SK-N-SH treated with all-trans-retinoic acid at 6 μM for 48 hours (cell line): ENCODE measurements at regions not wholly inside any gene's neighbourhood (a gene's known extent, or its start where the extent isn't known, plus 50 kb on each side); places are given as distances from the start of the nearest gene placed in this dataset.
"Not testable (repeated sequence)": the region's sequence is repeated elsewhere in the genome, so short reads cannot be mapped to it uniquely, and the experiment has no call there.

Experiments
- ATAC-seq: fragments of 200-7000 bp; cut with Tn5 transposase; 3 replicates; pipeline ENCODE4 v1.9.1; 2020; ENCODE audit warnings: mild to moderate bottlenecking, moderate library complexity
- ARNTL ChIP-seq: fragments of 450-650 bp; formaldehyde crosslinking; IDR thresholded peaks from 2 replicates; pipeline ENCODE4 v1.5.0; 2020; ENCODE audit warnings: low read depth, mild to moderate bottlenecking, moderate library complexity, borderline replicate concordance
- BACH2 ChIP-seq: fragments of 250-450 bp; sonication (Bioruptor Pico); IDR thresholded peaks from 2 replicates; pipeline ENCODE4 v1.9.0; 2021; ENCODE audit warnings: mild to moderate bottlenecking, borderline replicate concordance
- CREB5 ChIP-seq: fragments of 250-450 bp; sonication (Bioruptor Pico); IDR thresholded peaks from 2 replicates; pipeline ENCODE4 v1.5.1; 2020; ENCODE audit warnings: low read depth, mild to moderate bottlenecking, moderate library complexity
- CSRNP3 ChIP-seq: fragments of 250-450 bp; sonication (Bioruptor Pico); IDR thresholded peaks from 2 replicates; pipeline ENCODE4 v1.5.1; 2021; ENCODE audit warnings: mild to moderate bottlenecking, moderate library complexity
- ESRRG ChIP-seq: fragments of 250-450 bp; sonication (Bioruptor Pico); IDR thresholded peaks from 2 replicates; pipeline ENCODE4 v1.6.1; 2021; ENCODE audit warnings: mild to moderate bottlenecking
- GLIS3 ChIP-seq: fragments of 250-450 bp; sonication (Bioruptor Pico); IDR thresholded peaks from 2 replicates; pipeline ENCODE4 v1.5.0; 2020; ENCODE audit warnings: mild to moderate bottlenecking, moderate library complexity
- ISL1 ChIP-seq: fragments of 250-450 bp; sonication (Bioruptor Pico); IDR thresholded peaks from 2 replicates; pipeline ENCODE4 v2.1.2; 2022; ENCODE audit warnings: mild to moderate bottlenecking, moderate library complexity
- OSR1 ChIP-seq: fragments of 250-450 bp; sonication (Bioruptor Pico); IDR thresholded peaks from 2 replicates; pipeline ENCODE4 v1.8.0; 2022; ENCODE audit warnings: moderate library complexity, mild to moderate bottlenecking, inconsistent platforms
- POU6F1 ChIP-seq: fragments of 250-450 bp; sonication (Bioruptor Pico); IDR thresholded peaks from 2 replicates; pipeline ENCODE4 v1.8.0; 2021; ENCODE audit warnings: low read depth, mild to moderate bottlenecking, moderate library complexity, borderline replicate concordance
- RARB ChIP-seq: fragments of 250-450 bp; sonication (Bioruptor Pico); IDR thresholded peaks from 2 replicates; pipeline ENCODE4 v1.8.0; 2021; ENCODE audit warnings: mild to moderate bottlenecking, moderate library complexity
- SNAI2 ChIP-seq: fragments of 250-450 bp; sonication (Bioruptor Pico); IDR thresholded peaks from 2 replicates; pipeline ENCODE4 v1.5.0; 2020; ENCODE audit warnings: mild to moderate bottlenecking, moderate library complexity
- TCF4 ChIP-seq: fragments of 250-450 bp; sonication (Bioruptor Pico); IDR thresholded peaks from 2 replicates; pipeline ENCODE4 v1.8.0; 2021; ENCODE audit warnings: mild to moderate bottlenecking, moderate library complexity, borderline replicate concordance
- TOX ChIP-seq: fragments of 250-450 bp; sonication (Bioruptor Pico); IDR thresholded peaks from 2 replicates; pipeline ENCODE4 v1.8.0; 2021; ENCODE audit warnings: mild to moderate bottlenecking, moderate library complexity, borderline replicate concordance
- TSHZ2 ChIP-seq: fragments of 250-450 bp; sonication (Bioruptor Pico); IDR thresholded peaks from 2 replicates; pipeline ENCODE4 v1.5.0; 2020; ENCODE audit warnings: mild to moderate bottlenecking, moderate library complexity
- ZC3H10 ChIP-seq: fragments of 250-450 bp; sonication (Bioruptor Pico); IDR thresholded peaks from 2 replicates; pipeline ENCODE4 v1.5.1; 2021; ENCODE audit warnings: mild to moderate bottlenecking, moderate library complexity
- ZFP3 ChIP-seq: fragments of 250-450 bp; sonication (Bioruptor Pico); IDR thresholded peaks from 2 replicates; pipeline ENCODE4 v1.5.0; 2020; ENCODE audit warnings: mild to moderate bottlenecking, moderate library complexity
- ZFP30 ChIP-seq: fragments of 450-650 bp; formaldehyde crosslinking; IDR thresholded peaks from 2 replicates; pipeline ENCODE4 v1.5.0; 2022; ENCODE audit warnings: mild to moderate bottlenecking, moderate library complexity
- ZNF565 ChIP-seq: fragments of 450-650 bp; formaldehyde crosslinking; conservative IDR thresholded peaks from 2 replicates; pipeline ENCODE4 v1.5.0; 2020; ENCODE audit warnings: low read depth, mild to moderate bottlenecking, moderate library complexity
- ZNF70 ChIP-seq: fragments of 450-650 bp; formaldehyde crosslinking; IDR thresholded peaks from 2 replicates; pipeline ENCODE4 v1.5.0; 2020; ENCODE audit warnings: mild to moderate bottlenecking, moderate library complexity
- ZNF8 ChIP-seq: fragments of 450-650 bp; formaldehyde crosslinking; IDR thresholded peaks from 2 replicates; pipeline ENCODE4 v1.5.0; 2020; ENCODE audit warnings: mild to moderate bottlenecking, moderate library complexity

GRCh38 chr3:27813255-27813654 lies 91.1 kb upstream of the EOMES start:
- ATAC-seq, result no peak
- TF ChIP-seq ZC3H10 (CRISPR knock-in tag) (no peak), POU6F1 (CRISPR knock-in tag) (no peak), ZFP30 (CRISPR knock-in tag) (no peak)

- not testable (repeated sequence) for ATAC-seq
These were observed 99.5 kb upstream of the EOMES start for GRCh38 chr3:27821609-27822008.

GRCh38 chr3:27824312-27825200 lies 102.4 kb upstream of the EOMES start:
- ATAC-seq, result no peak
- no peak for TF ChIP-seq TOX
- TF ChIP-seq ZFP3 (CRISPR knock-in tag), result no peak
- no peak for TF ChIP-seq ZNF8 (CRISPR knock-in tag)
- no peak for TF ChIP-seq ARNTL (CRISPR knock-in tag)
- no peak for TF ChIP-seq ZNF70 (CRISPR knock-in tag)
- no peak for TF ChIP-seq ESRRG
- TF ChIP-seq CREB5, result no peak
- no peak for TF ChIP-seq BACH2 (CRISPR knock-in tag)
- no peak for TF ChIP-seq RARB (CRISPR knock-in tag)
- no peak for TF ChIP-seq OSR1 (CRISPR knock-in tag)
- TF ChIP-seq ZNF565, result no peak
- TF ChIP-seq, all 23 proteins: peak for 0

GRCh38 chr3:27826448-27826847 lies 104.3 kb upstream of the EOMES start:
- TF ChIP-seq ESRRG (no peak), POU6F1 (CRISPR knock-in tag) (no peak), TCF4 (no peak), ZNF70 (CRISPR knock-in tag) (no peak), CREB5 (no peak), ZC3H10 (CRISPR knock-in tag) (no peak), SNAI2 (no peak), TOX (no peak)
- ATAC-seq, result no peak

- no peak for TF ChIP-seq ZFP30 (CRISPR knock-in tag)
- no peak for TF ChIP-seq CSRNP3 (CRISPR knock-in tag)
- no peak for TF ChIP-seq POU6F1 (CRISPR knock-in tag)
- no peak for TF ChIP-seq TSHZ2 (CRISPR knock-in tag)
- TF ChIP-seq ISL1, result no peak
- no peak for TF ChIP-seq OSR1 (CRISPR knock-in tag)
- TF ChIP-seq ZNF565, result no peak
- TF ChIP-seq ZNF8 (CRISPR knock-in tag), result no peak
- TF ChIP-seq GLIS3 (CRISPR knock-in tag), result no peak
- TF ChIP-seq ZC3H10 (CRISPR knock-in tag), result no peak
- no peak for TF ChIP-seq ZNF70 (CRISPR knock-in tag)
- no peak for TF ChIP-seq TCF4
- no peak for TF ChIP-seq TOX
- TF ChIP-seq SNAI2, result no peak
- TF ChIP-seq, all 23 proteins: peak for 0
- ATAC-seq, result no peak
These were observed 104.9 kb upstream of the EOMES start for GRCh38 chr3:27827041-27827440.
